NT2/D1 (cell line): ENCODE measurements at regions not wholly inside any gene's neighbourhood (a gene's known extent, or its start where the extent isn't known, plus 50 kb on each side); places are given as distances from the start of the nearest gene placed in this dataset.
"Not testable (repeated sequence)": the region's sequence is repeated elsewhere in the genome, so short reads cannot be mapped to it uniquely, and the experiment has no call there.

Experiments
- DNase-seq: peaks from one replicate; pipeline ENCODE4 v3.0.0-alpha.2; 2011; ENCODE audit warnings: low read depth, low spot score
- H3K27me3 ChIP-seq: 2 replicates; pipeline ENCODE4 v1.6.0; 2011; ENCODE audit warnings: mild to moderate bottlenecking; ENCODE audit not compliant: insufficient read length, insufficient read depth
- H3K36me3 ChIP-seq: 2 replicates; pipeline ENCODE4 v1.6.1; 2011; ENCODE audit warnings: mild to moderate bottlenecking, low read length, mixed read lengths; ENCODE audit not compliant: insufficient read depth, insufficient read length
- H3K4me1 ChIP-seq: 2 replicates; pipeline ENCODE4 v1.5.1; 2011; ENCODE audit not compliant: insufficient read depth, insufficient read length
- H3K4me3 ChIP-seq: 2 replicates; pipeline ENCODE4 v1.5.1; 2011; ENCODE audit warnings: low read depth; ENCODE audit not compliant: insufficient read length
- H3K9ac ChIP-seq: 2 replicates; pipeline ENCODE4 v1.6.0; 2011; ENCODE audit warnings: low read depth; ENCODE audit not compliant: insufficient read length
- H3K9me3 ChIP-seq: 2 replicates; pipeline ENCODE4 v1.5.1; 2011; ENCODE audit warnings: mild to moderate bottlenecking, low read length; ENCODE audit not compliant: insufficient read depth
- SUZ12 ChIP-seq: IDR thresholded peaks from 2 replicates; pipeline ENCODE4 v1.6.1; 2011; ENCODE audit not compliant: insufficient read length, insufficient read depth; ENCODE audit errors: extremely low read depth
- YY1 ChIP-seq: IDR thresholded peaks from 2 replicates; pipeline ENCODE4 v1.6.1; 2011; ENCODE audit not compliant: insufficient read length, insufficient read depth
- ZNF274 ChIP-seq: IDR thresholded peaks from 2 replicates; pipeline ENCODE4 v1.6.1; 2011; ENCODE audit warnings: mild to moderate bottlenecking, low read depth, low read length

GRCh38 chr12:131404705-131405104, 306.2 kb upstream of the SFSWAP start:
- no peak overlapping the region for H3K4me3 ChIP-seq
- H3K4me1 ChIP-seq: peaks cover 7% of the 10 kb centered on the region
- no peak overlapping the region for H3K9ac ChIP-seq
- peaks cover 3% of the 10 kb centered on the region for H3K27me3 ChIP-seq
- no peak for TF ChIP-seq ZNF274
- TF ChIP-seq SUZ12: no peak
- TF ChIP-seq YY1: no peak
- no peaks in the 10 kb centered on the region; the same call in 1 of the 2 replicates for H3K9me3 ChIP-seq
- no peaks in the 10 kb centered on the region for H3K36me3 ChIP-seq
- no peak for DNase-seq

DNA sequence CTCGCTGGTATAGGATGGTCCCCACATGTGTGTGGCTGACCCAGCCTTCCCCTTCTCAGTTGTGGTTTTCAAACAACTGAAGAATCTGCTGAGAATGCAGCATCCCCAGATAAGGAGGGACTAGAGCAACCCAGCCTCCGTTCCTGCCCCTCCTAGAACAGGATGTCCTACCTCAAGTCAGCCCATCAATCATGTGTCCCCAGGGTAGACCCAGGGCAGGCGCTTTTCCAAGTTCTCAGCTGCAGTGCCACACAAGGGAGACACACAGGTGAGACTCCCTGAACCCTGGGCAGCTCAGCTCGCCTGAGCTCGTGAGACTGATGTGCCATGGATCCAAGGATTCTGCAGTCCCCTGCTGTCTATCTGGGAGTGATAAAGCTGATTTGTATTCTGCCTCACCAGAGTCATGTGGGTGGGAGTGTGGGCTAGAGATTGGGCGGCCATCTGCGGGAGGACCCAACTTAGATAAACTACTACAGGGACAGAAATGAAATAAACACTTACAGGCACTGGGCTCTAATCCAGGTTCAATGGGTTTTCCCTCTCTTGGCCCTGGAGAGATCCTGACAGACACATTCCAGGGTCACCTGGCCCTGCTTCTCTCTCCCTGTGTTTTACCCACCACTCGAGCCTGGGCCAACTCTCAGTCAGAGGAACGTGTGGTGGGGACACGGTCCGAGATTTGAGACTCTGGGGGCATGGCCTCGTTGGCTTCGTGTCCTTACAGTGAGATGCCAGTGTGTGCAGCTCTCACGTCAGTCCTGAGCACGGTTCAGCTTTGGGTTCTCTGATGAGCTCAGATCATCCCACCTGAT, 303.5 kb upstream of the SFSWAP start:
- Histone ChIP-seq H3K4me3 (no peak overlapping the region), H3K27me3 (peaks cover 3% of the 10 kb centered on the region), H3K4me1 (peaks cover 7% of the 10 kb centered on the region), H3K9ac (no peak overlapping the region), H3K36me3 (no peaks in the 10 kb centered on the region), H3K9me3 (no peaks in the 10 kb centered on the region; the same call in 1 of the 2 replicates)
- DNase-seq: no peak
- TF ChIP-seq SUZ12 (no peak), YY1 (no peak), ZNF274 (no peak)

GRCh38 chr12:131408036-131408365, 302.9 kb upstream of the SFSWAP start:
- H3K36me3 ChIP-seq: no peaks in the 10 kb centered on the region
- H3K9me3 ChIP-seq: no peaks in the 10 kb centered on the region; the same call in 1 of the 2 replicates
- no peak for DNase-seq
- H3K4me1 ChIP-seq: peaks cover 7% of the 10 kb centered on the region
- H3K9ac ChIP-seq: no peak overlapping the region
- H3K27me3 ChIP-seq: peaks cover 3% of the 10 kb centered on the region
- TF ChIP-seq SUZ12 (no peak), YY1 (no peak), ZNF274 (no peak)
- no peak overlapping the region for H3K4me3 ChIP-seq

DNA sequence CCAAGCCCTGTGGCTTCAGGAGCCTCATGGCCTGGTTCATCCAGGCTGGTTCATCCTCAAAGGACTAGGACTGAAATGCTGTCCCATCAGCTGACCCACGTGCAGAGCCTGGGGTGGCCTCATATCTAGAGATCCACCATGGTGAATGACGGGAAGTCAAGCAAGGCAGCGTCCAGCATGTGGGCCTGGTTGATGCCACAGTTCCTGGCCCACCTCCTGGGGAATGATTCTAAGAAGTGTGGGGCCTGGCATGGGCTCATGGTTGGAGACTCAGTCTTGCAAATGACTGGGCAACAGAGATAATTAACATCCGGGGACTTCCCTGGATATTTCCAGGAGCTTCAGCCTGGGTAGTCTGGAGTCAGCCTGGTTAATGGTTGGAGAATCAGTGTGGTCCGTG, 302.4 kb upstream of the SFSWAP start:
- H3K27me3 ChIP-seq: peaks cover 3% of the 10 kb centered on the region
- H3K9ac ChIP-seq: no peak overlapping the region
- no peaks in the 10 kb centered on the region for H3K36me3 ChIP-seq
- no peak overlapping the region for H3K4me3 ChIP-seq
- no peak for TF ChIP-seq ZNF274
- TF ChIP-seq YY1: no peak
- no peak for TF ChIP-seq SUZ12
- H3K4me1 ChIP-seq: peaks cover 7% of the 10 kb centered on the region
- no peak for DNase-seq
- no peaks in the 10 kb centered on the region; the same call in 1 of the 2 replicates for H3K9me3 ChIP-seq

GRCh38 chr12:131409211-131409610, 301.7 kb upstream of the SFSWAP start:
- Histone ChIP-seq H3K36me3 (no peaks in the 10 kb centered on the region), H3K27me3 (peaks cover 3% of the 10 kb centered on the region), H3K4me3 (no peak overlapping the region), H3K9me3 (no peaks in the 10 kb centered on the region; the same call in 1 of the 2 replicates), H3K4me1 (peaks cover 7% of the 10 kb centered on the region), H3K9ac (no peak overlapping the region)
- DNase-seq: no peak
- TF ChIP-seq YY1 (no peak), ZNF274 (no peak), SUZ12 (no peak)

DNA sequence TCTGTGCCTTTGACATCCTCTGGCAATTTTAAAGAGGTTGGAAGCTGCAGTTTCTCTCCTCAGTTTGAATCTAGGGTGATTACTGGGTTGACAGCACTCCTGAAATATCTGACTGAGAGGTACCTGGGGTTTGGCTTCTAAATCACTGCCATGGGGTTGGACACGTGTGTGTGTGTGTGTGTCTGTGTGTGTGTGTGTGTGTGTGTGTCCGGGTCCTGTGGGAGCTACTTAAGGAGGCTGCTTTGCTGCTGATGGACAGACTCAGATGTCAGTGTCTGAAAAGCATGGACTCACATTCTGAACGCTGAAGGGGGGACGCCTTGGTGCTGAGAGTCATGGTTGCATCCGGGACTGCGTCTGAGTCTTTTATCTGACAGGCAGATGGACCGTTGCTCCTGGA, 299.1 kb upstream of the SFSWAP start:
- H3K4me1 ChIP-seq, DNase-seq, H3K9ac ChIP-seq, H3K36me3 ChIP-seq, H3K27me3 ChIP-seq, H3K9me3 ChIP-seq, H3K4me3 ChIP-seq: not testable (repeated sequence)

GRCh38 chr12:131413006-131413405, 297.9 kb upstream of the SFSWAP start:
- peaks cover 3% of the 10 kb centered on the region for H3K4me1 ChIP-seq
- DNase-seq: no peak
- no peak overlapping the region for H3K9ac ChIP-seq
- H3K9me3 ChIP-seq: peaks cover 11% of the 10 kb centered on the region; the same call in 1 of the 2 replicates
- H3K27me3 ChIP-seq: peaks cover 3% of the 10 kb centered on the region
- H3K4me3 ChIP-seq: no peak overlapping the region
- TF ChIP-seq YY1: no peak
- TF ChIP-seq SUZ12: no peak
- no peak for TF ChIP-seq ZNF274
- H3K36me3 ChIP-seq: no peaks in the 10 kb centered on the region
